HG03095 (cell line): ENCODE measurements at regions not wholly inside any gene's neighbourhood (a gene's known extent, or its start where the extent isn't known, plus 50 kb on each side); places are given as distances from the start of the nearest gene placed in this dataset.

Experiments
- ATAC-seq: cut with Tn5 transposase; IDR thresholded peaks from one replicate; pipeline ENCODE4 v1.9.1; 2021; ENCODE audit warnings: moderate library complexity; ENCODE audit not compliant: unreplicated experiment

DNA sequence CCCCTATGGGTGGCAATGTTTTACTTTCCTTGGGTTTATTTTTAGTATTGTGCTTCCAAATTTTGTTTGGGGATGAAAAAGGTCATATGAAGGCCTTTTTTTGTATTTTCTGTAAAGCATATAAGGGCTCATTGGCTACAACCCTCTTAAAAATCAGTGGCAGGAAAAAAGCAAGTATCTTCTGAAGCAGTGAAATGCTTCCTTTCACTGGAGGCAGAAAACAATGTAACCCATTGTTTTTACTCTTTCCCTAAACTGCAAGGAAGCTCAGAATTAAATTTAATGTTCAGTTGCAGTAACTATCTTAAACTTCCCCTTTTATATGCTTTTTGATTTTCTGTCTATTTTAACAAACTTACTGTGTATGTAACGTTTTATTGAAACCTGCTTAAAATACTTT lies 148.7 kb upstream of the LYZL1 start:
- ATAC-seq: no peak

DNA sequence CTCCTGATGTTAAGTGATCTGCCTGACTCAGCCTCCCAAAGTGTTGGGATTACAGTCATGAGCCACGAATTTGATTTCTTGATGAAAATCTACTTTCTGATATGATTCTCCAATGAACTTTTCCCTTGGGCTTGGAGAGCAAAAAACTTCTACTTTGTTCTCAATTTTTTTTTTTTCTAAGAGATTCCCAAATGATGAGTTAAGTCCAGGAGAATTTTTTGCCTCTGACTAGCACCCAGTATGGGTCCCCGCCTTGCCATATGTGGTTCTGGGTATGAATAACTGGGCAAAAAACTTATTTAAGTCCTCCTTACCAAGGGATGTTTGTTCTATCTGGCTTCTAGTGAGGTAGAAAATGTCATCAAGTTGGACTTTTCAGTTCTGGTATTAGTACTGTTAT lies 147.9 kb upstream of the LYZL1 start:
- ATAC-seq: no peak

DNA sequence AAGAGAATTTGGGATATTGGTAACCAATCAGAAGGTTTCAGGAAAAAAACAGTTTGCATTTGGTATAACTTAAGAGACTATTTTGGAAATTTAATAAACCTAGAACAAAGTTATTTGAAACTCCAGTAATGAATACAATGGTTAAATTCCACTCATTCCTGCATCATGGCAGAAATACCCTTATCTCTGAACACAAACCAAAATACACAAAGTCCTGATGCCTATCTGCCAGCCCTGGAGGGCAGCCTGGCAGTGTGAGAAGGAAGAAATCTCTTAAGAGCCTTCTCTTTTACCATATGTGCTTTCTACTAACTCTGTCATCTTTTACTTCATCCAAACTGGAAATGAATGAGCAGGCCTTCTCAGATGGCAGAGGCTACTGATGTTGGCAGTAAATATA lies 147.1 kb upstream of the LYZL1 start:
- ATAC-seq: no peak

DNA sequence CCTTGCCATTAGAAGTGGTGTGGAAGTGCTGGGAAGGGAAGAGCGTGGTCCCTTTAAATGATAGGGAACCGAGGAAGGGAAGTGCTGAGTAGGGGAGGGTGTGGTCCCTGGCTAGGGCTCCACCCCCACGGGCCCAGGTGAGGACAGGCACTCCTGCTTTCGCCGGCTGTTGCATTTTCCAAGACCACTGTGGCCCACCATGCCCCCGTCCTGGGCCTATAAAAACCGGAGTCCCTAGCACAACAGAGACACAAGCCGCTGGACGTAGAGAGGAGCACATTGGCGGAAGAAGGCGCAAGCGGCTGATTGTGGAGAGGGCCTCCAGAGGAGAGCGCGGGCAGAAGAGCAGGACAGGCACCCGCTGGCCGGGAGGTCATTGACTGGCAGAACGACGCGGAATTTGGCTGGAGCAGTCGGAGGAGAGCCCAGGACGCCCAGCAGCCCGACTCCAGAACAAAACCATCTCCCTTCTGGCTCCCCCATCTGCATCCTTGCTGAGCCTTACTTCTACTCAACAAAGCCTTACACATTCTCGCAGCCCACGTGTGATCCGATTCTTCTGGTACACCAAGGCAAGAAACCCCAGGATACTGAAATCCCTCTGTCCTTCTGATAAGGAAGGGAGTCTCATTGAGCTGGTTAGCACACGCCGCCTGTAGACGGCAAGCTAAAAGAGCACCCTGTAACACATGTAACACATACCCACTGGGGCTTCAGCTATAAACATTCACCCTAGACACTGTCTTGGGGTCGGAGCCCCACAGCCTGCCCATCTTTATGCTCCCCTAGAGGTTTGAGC lies 146.2 kb upstream of the LYZL1 start:
- no peak for ATAC-seq

DNA sequence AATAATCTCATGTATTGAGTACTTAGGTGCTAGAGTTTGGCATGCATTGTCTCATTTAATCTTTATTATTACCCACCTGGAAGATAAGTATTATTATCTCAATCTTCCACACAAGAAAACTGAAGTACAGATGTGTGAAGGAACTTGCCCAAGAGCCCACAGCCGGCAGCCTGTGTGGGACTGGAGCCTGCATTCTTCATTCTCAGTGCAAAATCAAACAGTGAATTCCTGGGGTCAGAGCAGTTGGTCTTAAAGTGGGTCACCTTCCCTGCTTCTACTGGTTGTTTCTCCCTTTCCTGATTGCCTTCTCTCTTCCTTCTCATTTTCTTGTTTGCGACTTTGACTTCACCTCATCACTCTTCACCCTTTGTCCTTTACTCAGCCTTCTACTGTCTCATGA lies 144.7 kb upstream of the LYZL1 start:
- no peak for ATAC-seq

DNA sequence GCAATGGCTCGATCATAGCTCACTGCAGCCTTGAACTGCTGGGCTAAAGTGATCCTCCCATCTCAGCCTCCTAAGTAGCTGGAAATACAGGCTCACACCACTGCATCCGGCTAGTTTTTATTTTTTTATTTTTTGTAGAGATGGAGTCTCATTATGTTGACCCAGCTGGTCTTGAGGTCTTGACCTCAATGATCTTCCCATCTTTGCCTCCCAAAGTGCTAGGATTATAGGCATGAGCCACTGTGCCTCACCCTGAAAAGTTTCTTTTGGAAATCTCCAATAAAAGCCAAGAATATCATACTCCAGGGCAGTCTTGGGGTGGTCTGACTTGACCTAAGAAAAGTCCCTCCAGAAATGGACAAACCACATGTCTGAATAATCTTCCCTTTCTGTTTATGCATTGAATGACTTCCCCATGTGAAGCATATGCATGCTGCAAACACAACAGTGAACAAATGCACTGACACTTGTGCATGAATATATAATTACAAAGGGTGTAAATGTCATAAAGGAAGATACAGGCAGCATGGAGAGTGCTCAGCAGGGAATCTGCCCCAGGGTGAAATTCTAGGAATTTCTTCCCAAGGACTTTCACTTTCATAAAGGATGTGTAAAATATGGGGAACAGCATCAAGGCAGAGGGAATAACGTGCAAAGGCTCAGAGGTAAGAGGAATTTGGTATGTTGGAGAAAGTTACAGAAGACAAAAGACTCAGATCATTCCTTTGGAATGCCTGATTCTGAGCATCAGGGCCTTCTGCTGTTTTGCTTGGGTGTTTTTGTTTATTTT lies 142.4 kb upstream of the LYZL1 start:
- no peak for ATAC-seq

DNA sequence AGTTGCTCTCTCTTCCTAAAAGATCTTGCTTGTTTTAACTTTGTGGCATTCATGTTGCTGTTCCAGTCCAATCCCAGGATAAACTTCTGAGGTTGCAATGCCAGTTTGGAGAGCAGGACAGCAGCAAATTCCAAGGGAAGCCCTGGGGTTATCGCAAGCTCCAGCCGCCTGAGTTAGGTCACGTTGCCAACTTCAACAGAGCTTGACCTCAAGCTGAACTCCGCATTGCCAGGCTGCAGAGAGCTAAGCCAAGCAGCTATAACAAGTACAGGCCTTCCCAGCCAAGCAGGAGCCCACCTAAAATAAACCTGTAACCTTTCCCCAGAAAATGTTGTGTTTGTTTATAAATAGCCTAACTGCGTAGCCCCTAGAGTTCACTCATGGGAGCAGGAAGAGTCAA lies 138.9 kb upstream of the LYZL1 start:
- ATAC-seq: no peak

DNA sequence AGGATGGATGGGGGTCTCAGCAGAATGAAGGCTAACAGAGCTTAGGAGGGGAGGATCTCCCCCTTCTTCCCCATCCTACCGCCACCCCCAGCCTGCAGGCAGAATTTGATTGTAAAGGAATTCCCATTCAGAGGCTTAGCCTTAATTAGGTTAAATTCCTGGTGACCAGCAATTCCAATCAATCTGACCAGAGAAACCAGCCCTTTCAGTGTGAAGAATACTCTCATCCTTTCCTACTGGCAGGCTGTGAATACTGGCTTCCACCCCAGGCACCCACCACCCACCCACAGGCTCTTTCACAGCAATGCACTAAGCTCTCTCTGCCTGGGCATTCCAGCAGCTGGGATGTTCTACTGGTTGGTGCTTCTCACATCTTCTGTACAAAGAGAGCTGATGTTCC lies 137.9 kb upstream of the LYZL1 start:
- ATAC-seq: no peak

DNA sequence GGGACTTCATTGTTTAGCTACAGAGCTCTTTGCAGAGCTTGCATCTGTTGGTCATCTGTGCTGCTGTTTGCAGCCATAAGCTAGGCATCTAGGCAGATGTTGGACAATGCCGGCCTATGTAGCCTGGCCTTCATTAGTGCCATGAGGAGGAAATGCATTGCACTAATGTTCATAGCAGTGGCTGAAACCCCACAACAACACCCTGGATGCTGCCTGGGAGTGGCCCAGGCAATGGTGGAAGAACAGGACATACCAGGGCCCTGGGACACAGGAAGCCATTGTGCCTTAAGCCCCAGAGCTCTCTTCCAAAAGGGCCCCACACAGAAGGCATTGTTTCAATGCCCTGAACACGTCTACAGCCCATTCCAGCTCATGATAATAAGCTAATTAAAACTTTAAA lies 131.5 kb upstream of the LYZL1 start:
- no peak for ATAC-seq

DNA sequence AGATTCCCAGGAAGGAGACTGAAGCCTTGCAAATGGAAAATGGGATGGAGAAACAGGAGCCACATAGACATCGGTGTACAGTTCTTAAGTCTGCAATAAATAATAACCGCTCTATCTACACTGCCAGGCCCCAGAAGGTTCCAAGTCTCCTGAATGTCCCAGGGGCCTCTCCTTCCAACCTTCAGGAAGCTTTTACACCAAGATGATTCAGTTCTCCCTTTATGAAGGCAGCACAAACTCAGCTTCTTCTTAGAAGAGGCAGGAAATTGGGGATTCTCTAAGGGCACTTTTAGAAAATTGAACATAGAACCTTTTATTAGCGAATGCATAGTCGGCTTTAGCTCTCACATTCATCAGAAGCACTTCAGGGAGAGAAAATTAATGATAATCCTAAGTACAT lies 130.8 kb upstream of the LYZL1 start:
- no peak for ATAC-seq

DNA sequence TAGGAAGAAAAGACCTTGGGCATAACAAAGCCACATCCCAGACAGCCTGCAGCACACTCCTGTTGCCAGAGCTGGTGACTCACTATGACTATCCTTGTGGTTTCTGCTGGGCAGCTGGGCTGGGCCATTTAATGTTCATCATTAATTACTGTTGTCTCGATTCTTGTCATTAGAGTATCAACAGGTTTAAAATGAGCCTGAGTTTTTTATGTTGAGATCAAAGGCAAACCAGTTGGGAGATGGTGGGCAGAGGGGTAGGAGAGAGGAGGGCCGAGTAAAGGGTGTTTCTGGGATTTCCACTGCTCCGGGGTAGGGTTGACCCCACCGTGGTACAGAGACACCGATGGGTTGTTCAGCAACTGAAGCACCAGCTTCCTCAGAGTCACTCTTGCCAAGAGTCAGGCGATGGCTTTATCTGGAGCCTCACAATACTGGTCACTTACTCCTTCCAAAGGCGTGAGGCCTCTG lies 128.7 kb upstream of the LYZL1 start:
- ATAC-seq: no peak

DNA sequence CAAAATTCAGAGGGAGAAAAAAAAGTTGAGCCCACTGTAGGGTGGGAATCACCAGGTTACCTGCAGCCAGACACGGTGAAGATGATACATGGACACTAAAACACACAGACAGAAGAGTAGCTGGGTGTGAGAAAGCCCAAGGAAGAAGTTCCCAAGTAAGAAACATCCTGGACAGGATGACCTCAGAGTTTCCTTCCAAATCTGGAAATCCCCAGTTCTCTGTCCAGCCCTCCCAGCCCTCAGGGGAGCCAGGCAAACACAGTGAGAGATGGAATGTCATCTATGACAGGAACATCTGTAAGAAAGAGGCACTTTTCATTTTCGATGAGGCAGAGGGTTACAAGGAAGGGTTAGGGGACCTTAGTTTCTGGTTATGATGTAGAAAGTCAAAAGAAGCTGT lies 125.1 kb upstream of the LYZL1 start:
- ATAC-seq: no peak

DNA sequence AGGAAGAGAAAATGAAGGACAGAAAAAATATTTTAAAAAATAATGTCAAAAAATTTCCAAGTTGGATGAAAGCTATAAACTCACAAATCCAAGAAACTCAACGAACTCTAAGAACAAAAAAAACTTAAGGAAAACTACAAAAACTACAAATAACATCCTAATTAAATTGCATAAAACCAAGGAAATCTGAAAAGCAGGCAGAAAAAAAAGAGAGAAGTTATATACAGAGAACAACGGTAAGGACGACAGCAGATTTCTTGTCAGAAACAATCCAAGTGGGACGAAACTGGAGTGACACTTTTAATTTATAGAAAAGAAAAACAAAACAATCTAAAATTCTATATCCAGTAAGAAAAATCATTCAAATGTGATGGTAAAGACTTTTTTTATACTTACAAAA lies 122.2 kb upstream of the LYZL1 start:
- ATAC-seq: no peak

DNA sequence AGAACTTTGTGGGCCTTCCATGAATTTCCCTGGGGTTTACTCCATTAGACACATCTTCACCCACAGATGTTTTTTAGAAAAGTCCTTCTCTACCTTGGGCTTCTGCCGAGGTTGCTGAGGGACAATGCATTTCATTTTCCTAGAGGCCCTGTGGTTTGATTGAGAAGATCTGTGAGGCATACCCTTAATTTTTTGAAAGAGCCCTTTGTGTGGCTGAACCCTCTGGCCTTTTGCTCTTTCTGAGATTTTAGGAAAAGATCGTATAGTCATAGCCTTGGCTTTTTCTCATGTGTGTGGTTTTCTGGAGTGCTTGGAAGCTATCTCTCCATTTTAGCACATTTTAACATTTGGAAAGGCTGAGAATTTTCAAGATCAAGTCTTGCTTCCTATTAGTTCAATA lies 119.8 kb upstream of the LYZL1 start:
- no peak for ATAC-seq

DNA sequence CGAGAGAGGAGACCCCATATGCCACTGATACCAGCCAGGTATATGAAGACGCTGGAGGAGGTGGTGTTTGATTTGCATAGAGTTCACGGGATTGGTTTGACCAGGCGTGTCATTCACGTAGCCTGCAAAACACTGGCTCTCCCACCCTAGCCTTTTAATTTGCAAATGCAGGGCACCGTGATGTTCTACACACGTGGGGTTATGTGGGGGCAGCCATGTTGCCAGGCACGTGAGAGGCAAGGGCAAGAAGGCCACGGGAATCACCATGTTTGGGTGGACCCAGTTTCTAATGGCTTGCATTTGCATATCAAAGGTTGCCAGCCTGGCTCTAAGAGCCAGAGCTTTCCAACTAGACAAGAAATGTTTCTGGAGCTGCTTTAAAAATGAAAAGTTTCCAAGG lies 117.2 kb upstream of the LYZL1 start:
- no peak for ATAC-seq

DNA sequence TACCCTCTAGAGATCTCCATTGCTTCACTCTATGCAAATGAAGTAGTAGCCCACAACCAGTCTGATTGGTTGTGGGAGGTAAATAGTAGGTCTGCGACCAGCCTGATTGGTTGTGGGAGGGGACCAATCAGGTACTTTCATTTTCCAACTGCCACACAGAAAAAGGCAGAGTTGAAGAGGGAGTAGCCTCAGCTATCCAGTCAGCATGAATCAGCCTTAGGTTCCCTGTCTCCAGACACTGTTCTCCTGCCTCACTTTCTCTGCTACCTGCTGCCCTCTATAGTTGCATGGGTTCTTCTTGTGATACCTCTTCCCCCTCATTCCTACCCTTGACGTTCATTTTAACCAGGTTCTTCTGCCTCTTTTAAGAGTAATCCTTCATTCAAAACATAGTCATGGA lies 114.5 kb upstream of the LYZL1 start:
- ATAC-seq: no peak

DNA sequence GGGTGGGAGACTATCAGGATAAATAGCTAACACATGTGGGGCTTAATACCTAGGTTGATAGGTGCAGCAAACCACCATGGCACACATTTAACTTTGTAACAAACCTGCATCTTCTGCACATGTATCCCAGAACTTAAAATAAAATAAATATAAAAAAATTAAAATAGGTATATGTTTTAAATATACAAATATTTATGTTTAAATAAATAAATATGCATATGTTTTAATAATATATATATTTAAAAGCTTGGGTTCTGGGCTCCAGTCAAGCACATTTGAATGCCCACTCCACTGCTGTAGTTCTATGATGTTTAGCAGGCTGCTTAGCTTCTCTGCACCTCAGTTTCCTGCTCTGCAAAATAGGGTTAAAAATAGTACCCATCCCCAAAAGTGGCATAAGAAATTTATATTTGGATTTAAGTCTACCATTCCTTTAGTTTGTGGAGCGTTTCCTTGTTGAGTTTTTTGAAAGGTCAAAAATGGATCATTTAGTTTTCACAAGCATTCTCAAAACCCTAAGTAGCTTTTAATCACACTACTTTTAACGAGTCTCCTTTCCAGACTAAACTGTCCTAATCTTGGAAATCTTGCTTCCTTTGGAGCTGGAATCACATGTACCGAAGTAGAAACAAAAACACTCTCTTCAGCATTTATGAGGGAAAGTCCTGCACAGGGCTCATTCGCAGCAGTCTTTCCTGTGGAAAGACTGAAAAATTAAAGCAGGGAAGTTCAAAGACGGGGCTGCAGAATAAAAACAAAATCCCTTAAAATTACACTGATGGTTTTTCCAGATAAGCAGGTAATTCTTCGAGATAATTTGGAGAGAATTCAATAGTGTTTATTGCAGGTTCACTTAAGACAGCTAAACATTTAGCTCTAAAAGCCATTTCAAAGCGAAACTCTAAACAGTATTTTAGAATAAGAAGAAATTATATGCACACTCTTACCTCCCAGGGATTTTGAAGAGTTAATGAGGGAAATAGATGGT lies 111.7 kb upstream of the LYZL1 start:
- no peak for ATAC-seq

DNA sequence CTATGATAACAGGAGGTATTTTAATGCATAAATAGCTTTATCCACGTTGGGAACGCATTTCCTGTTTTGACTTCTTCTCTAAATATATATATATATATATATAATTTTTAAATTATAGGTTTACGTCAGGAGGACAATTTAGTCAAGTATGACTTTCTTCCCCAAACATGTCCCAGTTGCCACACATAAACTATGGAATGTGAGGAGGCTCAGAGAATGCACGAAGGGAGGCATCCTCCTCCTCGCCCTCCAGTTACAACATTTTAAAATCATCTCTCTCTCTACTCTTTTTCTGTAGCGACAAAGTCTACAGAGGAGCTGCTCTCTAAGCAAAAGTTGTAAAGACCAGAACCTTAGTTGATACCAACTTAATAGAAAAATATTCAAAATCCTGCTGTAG lies 106.9 kb upstream of the LYZL1 start:
- ATAC-seq: no peak

DNA sequence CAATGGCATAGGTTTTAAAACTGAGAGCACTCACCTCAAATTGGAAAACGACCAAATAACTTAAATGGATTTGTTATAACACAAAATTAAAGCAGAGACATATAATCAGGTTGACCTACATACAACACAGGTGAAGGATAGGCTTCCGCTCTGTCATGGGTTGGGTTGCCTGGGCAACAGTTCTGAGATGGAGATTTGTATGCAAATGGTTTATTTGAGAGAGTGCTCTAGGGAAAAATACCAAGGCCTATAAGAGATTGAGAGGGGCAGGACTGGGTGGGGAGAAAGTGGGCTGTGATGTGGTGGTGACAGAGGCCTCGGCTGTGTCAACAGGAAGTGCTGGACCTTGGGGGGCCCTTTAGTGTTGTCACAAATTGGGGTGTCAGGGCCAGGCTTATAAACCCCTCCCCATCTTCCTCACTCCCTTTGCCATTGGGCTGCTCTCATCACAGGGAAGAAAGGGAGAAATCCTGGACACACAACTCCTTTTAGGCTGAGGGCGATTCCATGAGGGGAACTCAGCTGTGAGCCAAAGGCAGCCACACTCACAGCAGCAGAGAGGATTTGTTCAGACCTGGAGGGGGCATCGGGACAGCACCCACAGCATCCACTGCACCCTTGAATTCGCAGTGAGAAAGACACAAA lies 105.4 kb upstream of the LYZL1 start:
- ATAC-seq: no peak

DNA sequence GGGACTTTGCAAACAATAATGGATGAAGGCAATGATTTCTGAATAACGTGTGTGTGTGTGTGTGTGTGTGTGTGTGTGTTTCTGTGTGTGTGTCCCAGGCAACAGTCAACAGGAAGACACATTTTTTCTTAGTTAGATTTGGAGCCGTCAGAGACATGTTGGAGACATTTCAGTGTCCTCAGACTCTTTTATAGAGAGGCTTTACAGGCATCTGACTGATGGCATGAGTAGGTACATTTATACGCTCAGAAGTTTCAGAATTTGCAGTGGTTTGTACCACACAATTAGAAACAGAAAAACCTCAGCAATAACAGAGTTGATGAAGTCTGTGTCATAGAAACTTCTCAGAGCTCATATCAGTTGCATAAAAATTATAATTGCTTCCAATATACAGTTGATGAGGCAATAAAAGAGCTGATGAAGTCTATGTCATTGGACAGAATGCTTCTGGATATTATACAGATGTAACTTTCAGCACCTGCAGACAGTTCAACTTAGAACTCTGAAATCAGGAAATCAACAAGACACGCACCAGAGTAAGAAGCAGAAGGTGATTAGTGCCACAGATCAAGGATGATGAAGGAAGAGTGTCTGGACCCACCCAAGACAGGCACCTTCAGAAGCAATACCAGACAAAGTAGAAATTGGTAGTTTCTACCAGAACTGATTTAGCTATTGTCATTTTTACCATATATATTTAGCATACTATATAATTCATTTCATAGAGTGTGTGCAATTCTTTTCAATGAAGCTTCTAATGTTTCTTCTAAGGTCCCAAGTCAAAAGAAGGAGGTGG lies 104.5 kb upstream of the LYZL1 start:
- no peak for ATAC-seq
